HTR-8/SVneo (cell line): ENCODE measurements at regions not wholly inside any gene's neighbourhood (a gene's known extent, or its start where the extent isn't known, plus 50 kb on each side); places are given as distances from the start of the nearest gene placed in this dataset.

Source experiments
- DNase-seq: peaks from one replicate; pipeline ENCODE4 v3.0.0; 2011; ENCODE audit warnings: low spot score, mixed read lengths; ENCODE audit not compliant: insufficient read length
- FAIRE-seq: peaks from 2 replicates; lab custom pipeline; 2011; peaks lifted over from hg19 to GRCh38; lab: Jason Lieb, UNC

DNA sequence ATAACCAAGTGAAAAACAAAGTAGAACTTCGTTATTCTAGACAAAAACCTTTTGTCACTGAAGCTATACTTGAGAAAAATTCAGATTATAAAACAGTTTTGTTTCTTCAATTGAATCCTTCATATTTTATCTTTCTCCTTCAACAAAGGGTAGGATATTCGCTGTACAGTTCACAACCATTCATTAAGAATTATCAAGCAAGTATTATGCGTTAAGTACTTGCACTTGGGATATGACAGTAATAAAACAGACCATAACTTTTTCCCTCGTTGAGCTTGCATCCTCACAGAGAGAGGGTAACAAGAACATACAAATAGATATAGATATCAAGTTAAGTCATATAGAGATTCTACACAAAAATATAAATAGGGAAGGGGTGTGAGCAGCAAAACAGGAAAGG lies 61.2 kb upstream of the MEOX2 start:
- FAIRE-seq (no peak), DNase-seq (no peak)

- DNase-seq (no peak), FAIRE-seq (no peak)
These were observed 60.8 kb upstream of the MEOX2 start for GRCh38 chr7:15747301-15747700.

DNA sequence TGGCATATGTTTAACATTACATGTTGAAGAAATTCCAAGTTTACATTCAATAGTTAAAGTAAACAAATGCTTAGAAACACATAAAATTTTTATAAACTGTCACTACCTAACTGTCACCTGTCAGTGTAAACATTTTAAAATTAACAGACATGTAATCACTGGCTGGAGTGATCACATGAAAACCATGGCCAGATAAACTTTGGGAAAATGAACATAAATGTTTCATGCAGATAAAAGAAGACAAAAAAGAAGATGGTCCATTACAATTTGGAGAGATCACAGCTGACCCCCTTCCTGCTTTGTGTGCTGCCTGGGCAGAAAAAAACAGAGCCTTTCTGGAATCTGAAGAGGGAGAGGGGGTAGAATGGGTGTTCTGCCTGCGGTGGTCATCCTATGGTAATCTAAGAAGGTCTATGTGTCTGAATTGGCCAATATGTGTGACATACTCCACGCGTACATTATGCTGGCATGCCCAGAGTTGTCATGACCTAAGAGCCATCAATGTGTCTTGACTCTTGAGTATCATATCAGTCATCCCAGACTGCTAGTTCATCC lies 57.5 kb upstream of the MEOX2 start:
- DNase-seq (no peak), FAIRE-seq (no peak)

GRCh38 chr7:15737601-15738000 lies 51.1 kb upstream of the MEOX2 start:
- no peak for DNase-seq
- FAIRE-seq = no peak
